Tibial nerve (tissue), 4 donors: ENCODE measurements at regions not wholly inside any gene's neighbourhood (a gene's known extent, or its start where the extent isn't known, plus 50 kb on each side); places are given as distances from the start of the nearest gene placed in this dataset.

Experiments
- DNase-seq, 2 donors: peaks; one replicate each; pipeline ENCODE4 v3.0.0-alpha.2; 2019; ENCODE audit warnings: low spot score in 2 of 2
- H3K27ac ChIP-seq, 4 donors: fragments of 200-600 bp; sonication (generic) in 3 of 4; one replicate each; pipeline ENCODE4 v1.5.1; 2017 to 2019; ENCODE audit warnings: mild to moderate bottlenecking in 1 of 4
- H3K27me3 ChIP-seq, 2 donors: fragments of 200-600 bp; sonication (generic) in 1 of 2; one replicate each; pipeline versions ENCODE4 v1.5.1 to v1.6.0; 2017 to 2019
- H3K36me3 ChIP-seq, 3 donors: fragments of 200-600 bp; sonication (generic); one replicate each; pipeline ENCODE4 v1.5.1; 2018 to 2019
- H3K4me1 ChIP-seq, 4 donors: fragments of 200-600 bp; sonication (generic) in 3 of 4; one replicate each; pipeline ENCODE4 v1.5.1; 2017 to 2019
- H3K4me3 ChIP-seq, 4 donors: fragments of 200-600 bp; sonication (generic) in 3 of 4; one replicate each; pipeline ENCODE4 v1.5.1; 2017 to 2019; ENCODE audit warnings: mild to moderate bottlenecking in 1 of 4, moderate library complexity in 1 of 4
- H3K9me3 ChIP-seq, 4 donors: fragments of 200-600 bp; sonication (generic) in 3 of 4; one replicate each; pipeline ENCODE4 v1.5.1; 2017 to 2019
- EP300 ChIP-seq, 2 donors: sonication (generic); formaldehyde crosslinking; IDR thresholded peaks; one replicate each; pipeline ENCODE4 v1.6.1; 2017; ENCODE audit warnings: antibody characterized with exemption in 2 of 2, mild to moderate bottlenecking in 1 of 2
- POLR2A ChIP-seq, 2 donors: fragments of 450-650 bp; IDR thresholded peaks; one replicate each; pipeline ENCODE4 v1.6.1; 2017; ENCODE audit warnings: antibody characterized with exemption in 2 of 2, mild to moderate bottlenecking in 2 of 2, moderate library complexity in 2 of 2
- WGBS, 2 donors: methylation state at CpG; one replicate each; pipeline ENCODE4 v1.1.5; 2018; 5-methylcytosine and 5-hydroxymethylcytosine counted together
- TF ChIP-seq, protein P1 (sequence below), 5 experiments: fragments of 200-600 bp in 3 of 5; fragments of 450-650 bp in 2 of 5; sonication (generic) in 3 of 5; IDR thresholded peaks; one replicate each; pipeline ENCODE4 v1.5.1; 2016 to 2019; ENCODE audit warnings: antibody characterized with exemption in 5 of 5, mild to moderate bottlenecking in 3 of 5, moderate library complexity in 2 of 5

DNA sequence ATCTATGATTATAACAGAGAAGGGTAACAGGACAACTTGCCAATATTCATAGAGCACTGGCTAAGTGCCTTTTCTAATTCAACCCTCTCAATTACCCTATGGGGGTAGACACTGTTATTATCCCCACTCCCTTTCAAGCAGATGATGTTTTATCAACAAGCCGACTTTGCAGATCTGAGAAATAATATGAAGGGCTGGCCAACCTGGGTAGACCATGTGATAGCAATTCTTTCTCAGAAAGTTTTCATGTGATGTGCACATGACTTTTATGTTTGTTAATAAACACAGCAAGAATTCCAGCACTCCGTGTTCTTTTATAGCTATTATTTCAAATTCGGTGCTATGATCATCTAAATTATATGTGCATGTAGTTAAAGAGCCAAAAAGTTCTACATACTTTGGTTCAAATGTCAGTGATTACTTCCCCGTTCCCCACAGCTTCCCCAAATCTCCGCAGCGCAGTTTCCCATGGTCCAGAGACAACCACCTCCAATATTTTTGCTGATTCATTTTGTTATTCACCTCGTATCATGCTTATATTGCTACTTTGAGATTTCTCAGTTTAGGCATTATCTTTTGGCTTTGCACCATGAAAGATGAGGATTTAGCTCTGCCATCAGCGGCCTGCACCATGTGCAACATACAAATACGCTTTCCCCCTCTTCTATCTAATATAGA is 96.7 kb upstream of the GADD45A start:
- H3K36me3 ChIP-seq, result no peaks in the 10 kb centered on the region
- H3K4me1 ChIP-seq, result peaks cover 0 to 48% (median 15%) of the 10 kb centered on the region in 4 donors
- DNase-seq, result peak in 1 of 2 donors; percentile 54
- H3K9me3 ChIP-seq, result no peaks in the 10 kb centered on the region
- no peak overlapping the region for H3K4me3 ChIP-seq
- no peak for TF ChIP-seq POLR2A (IDR thresholded peaks at IDR 0.05)
- TF ChIP-seq, protein P1, sequence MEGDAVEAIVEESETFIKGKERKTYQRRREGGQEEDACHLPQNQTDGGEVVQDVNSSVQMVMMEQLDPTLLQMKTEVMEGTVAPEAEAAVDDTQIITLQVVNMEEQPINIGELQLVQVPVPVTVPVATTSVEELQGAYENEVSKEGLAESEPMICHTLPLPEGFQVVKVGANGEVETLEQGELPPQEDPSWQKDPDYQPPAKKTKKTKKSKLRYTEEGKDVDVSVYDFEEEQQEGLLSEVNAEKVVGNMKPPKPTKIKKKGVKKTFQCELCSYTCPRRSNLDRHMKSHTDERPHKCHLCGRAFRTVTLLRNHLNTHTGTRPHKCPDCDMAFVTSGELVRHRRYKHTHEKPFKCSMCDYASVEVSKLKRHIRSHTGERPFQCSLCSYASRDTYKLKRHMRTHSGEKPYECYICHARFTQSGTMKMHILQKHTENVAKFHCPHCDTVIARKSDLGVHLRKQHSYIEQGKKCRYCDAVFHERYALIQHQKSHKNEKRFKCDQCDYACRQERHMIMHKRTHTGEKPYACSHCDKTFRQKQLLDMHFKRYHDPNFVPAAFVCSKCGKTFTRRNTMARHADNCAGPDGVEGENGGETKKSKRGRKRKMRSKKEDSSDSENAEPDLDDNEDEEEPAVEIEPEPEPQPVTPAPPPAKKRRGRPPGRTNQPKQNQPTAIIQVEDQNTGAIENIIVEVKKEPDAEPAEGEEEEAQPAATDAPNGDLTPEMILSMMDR (IDR thresholded peaks at IDR 0.05), result no peak
- TF ChIP-seq EP300 (IDR thresholded peaks at IDR 0.05), result peak; percentile 10 to 74
- H3K27ac ChIP-seq, result peak overlapping the region; percentile 7 to 74 (median 60)
- 59 to 62% methylated on average over 9 of the region's 9 CpGs for WGBS, 2 donors
- H3K27me3 ChIP-seq, result no peaks in the 10 kb centered on the region

DNA sequence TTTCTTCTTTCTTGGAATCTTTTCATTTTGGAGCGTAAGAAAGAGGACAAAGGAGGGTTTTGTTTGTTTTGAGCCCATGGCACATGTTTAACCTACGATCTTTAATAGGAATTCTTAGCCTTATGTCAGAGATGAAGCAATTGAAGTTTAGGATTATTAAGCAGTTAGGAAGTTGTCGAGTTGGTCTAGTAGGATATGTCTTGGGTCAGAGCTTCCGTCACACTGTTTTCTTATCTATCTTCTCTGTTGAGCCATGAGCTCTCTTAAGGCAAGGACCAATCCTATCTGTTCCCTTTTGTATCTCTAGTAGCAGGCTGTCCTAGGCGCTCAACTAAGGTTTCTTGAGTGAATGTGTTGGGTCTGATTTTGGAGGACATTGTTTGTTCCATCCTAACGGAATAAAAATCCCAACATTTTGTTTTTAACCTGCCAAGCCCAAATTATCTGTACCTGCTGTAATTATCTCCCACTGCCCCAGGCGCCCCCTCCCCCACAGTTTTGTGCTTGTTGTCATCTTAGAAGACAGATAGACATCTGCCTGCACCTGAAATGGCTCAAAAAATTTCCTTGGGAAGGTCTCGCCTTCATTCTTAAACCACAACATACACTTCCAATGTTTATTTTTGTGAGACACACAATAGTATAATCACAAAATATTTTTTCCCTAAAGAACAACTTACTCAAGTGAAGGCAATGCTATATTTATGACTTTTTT is 95.3 kb upstream of the GADD45A start:
- 78 to 83% methylated on average over 8 of the region's 8 CpGs for WGBS, 2 donors
- Histone ChIP-seq H3K4me3 (no peak overlapping the region), H3K4me1 (peaks cover 0 to 45% (median 12%) of the 10 kb centered on the region in 4 donors), H3K27ac (peak overlapping the region in 3 of 4 donors; percentile 2 to 74 (median 73)), H3K36me3 (no peaks in the 10 kb centered on the region), H3K27me3 (no peaks in the 10 kb centered on the region), H3K9me3 (no peaks in the 10 kb centered on the region)
- DNase-seq, result no peak
- no peak for TF ChIP-seq POLR2A (IDR thresholded peaks at IDR 0.05)
- TF ChIP-seq EP300 (IDR thresholded peaks at IDR 0.05), result no peak
- TF ChIP-seq, protein P1 (IDR thresholded peaks at IDR 0.05), result no peak

DNA sequence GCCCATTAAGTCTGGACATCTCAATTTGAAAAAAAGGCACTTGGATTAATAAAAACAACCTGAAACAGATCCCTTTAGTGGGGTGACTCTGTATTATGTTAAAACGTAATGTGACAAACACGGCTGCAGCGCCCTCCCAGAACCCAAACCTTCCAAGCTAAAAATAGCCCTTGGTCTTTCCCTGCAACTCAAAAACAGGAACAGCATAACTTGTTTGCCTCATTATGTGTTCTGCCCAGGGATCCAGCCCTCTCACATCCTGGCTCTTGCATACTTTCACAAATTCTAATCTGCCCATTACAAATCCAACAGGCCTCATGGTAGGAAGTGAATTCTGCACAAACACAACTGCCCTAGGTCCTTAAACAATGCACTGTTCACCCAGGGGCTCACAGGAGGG is 94.7 kb upstream of the GADD45A start:
- H3K36me3 ChIP-seq, result no peaks in the 10 kb centered on the region
- DNase-seq, result peak in 1 of 2 donors; percentile 21
- no peak overlapping the region for H3K4me3 ChIP-seq
- no peaks in the 10 kb centered on the region for H3K9me3 ChIP-seq
- WGBS, 2 donors, result 26 to 32% methylated on average over 3 of the region's 3 CpGs
- TF ChIP-seq POLR2A (IDR thresholded peaks at IDR 0.05) (no peak), EP300 (IDR thresholded peaks at IDR 0.05) (peak in 1 of 2 donors; percentile 58)
- TF ChIP-seq, protein P1 (IDR thresholded peaks at IDR 0.05), result no peak
- H3K4me1 ChIP-seq, result peaks cover 0 to 45% (median 12%) of the 10 kb centered on the region in 4 donors
- H3K27ac ChIP-seq, result peak overlapping the region in 2 of 4 donors; percentile 73 to 74
- H3K27me3 ChIP-seq, result no peaks in the 10 kb centered on the region

DNA sequence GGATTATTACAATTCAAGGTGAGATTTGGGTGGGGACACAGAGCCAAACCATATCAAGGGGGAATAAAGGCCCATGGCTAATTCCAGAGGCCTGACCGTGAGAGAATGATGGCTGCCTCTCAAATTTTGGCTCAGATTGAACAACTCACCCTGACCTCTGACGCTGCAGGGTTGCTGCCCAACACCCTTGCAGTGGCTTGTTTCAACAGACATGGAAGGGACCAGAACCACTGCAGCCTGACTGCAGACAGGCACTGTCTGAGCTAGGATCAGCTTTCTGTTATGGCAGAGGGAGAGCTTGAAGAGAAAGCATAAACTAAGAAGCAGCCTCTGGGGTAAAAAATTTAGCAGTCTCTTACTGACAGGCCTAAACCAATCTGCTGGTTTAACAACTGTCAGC is 90.2 kb upstream of the GADD45A start:
- Histone ChIP-seq H3K9me3 (no peaks in the 10 kb centered on the region), H3K27me3 (no peaks in the 10 kb centered on the region), H3K36me3 (no peaks in the 10 kb centered on the region), H3K27ac (no peak overlapping the region), H3K4me3 (no peak overlapping the region), H3K4me1 (peaks cover 0 to 12% (median 3%) of the 10 kb centered on the region in 4 donors)
- no peak for TF ChIP-seq POLR2A (IDR thresholded peaks at IDR 0.05)
- no peak for TF ChIP-seq EP300 (IDR thresholded peaks at IDR 0.05)
- TF ChIP-seq, protein P1 (IDR thresholded peaks at IDR 0.05), result no peak
- 66 to 86% methylated on average over 2 of the region's 2 CpGs for WGBS, 2 donors
- no peak for DNase-seq

DNA sequence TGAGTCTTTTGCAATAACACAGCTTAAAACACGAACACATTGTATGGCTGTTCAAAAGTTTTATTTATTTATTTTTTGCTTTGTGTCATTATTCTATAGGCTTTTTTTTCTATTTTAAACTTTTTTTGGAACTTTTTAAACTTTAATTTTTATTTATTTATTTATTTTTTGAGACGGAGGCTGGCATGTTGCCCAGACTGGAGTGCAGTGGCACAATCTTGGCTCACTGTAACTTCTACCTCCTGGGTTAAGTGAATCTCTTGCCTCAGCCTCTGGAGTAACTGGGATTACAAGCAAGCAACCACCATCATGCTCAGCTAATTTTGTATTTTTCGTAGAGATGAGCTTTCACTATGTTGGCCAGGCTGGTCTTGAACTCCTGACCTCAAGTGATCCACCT is 88.3 kb upstream of the GADD45A start:
- no peak for DNase-seq
- TF ChIP-seq POLR2A (IDR thresholded peaks at IDR 0.05), result no peak
- TF ChIP-seq EP300 (IDR thresholded peaks at IDR 0.05), result no peak
- TF ChIP-seq, protein P1 (IDR thresholded peaks at IDR 0.05), result no peak
- Histone ChIP-seq H3K4me3 (no peak overlapping the region), H3K27ac (no peak overlapping the region), H3K9me3 (no peaks in the 10 kb centered on the region), H3K27me3 (no peaks in the 10 kb centered on the region), H3K36me3 (no peaks in the 10 kb centered on the region), H3K4me1 (no peaks in the 10 kb centered on the region)
- WGBS, 2 donors, result 73 to 75% methylated on average over 3 of the region's 3 CpGs
